Activated naive CD4-positive, alpha-beta T cell treated with anti-CD3 and anti-CD28 coated beads, Interleukin-2, amount 50 U/mL, for 72 hours (primary cell): ENCODE measurements at regions not wholly inside any gene's neighbourhood (a gene's known extent, or its start where the extent isn't known, plus 50 kb on each side); places are given as distances from the start of the nearest gene placed in this dataset.

Experiments used
- ATAC-seq, 2 donors: fragments of 150-1000 bp; cut with Tn5 transposase; 2 replicates each; pipeline ENCODE4 v1.10.0; 2021; ENCODE audit warnings: mild to moderate bottlenecking in 2 of 2, moderate library complexity in 2 of 2
- DNase-seq, 2 donors: peaks; one replicate each; pipeline ENCODE4 v3.0.0; 2021 to 2022; ENCODE audit warnings: low spot score in 2 of 2
- H3K27ac Mint-ChIP-seq, 2 donors: one replicate each; pipeline ENCODE4 v1.8.0; 2022; ENCODE audit warnings: mild to moderate bottlenecking in 2 of 2, mixed read lengths in 2 of 2
- H3K36me3 Mint-ChIP-seq, 2 donors: one replicate each; pipeline ENCODE4 v1.8.0; 2022; ENCODE audit warnings: mixed read lengths in 2 of 2
- H3K9me3 Mint-ChIP-seq, 2 donors: one replicate each; pipeline ENCODE4 v1.8.0; 2022; ENCODE audit warnings: mixed read lengths in 2 of 2

- ATAC-seq (no peak), DNase-seq (peak in 1 of 2 donors; percentile 21)
- no peaks in the 10 kb centered on the region for H3K36me3 Mint-ChIP-seq
Measured at GRCh38 chr11:134517621-134518293, 105.7 kb upstream of the B3GAT1 start.

GRCh38 chr11:134517115-134517514 lies 105.1 kb upstream of the B3GAT1 start:
- no peak overlapping the region for H3K27ac Mint-ChIP-seq
- no peaks in the 10 kb centered on the region for H3K9me3 Mint-ChIP-seq
- ATAC-seq: no peak
- no peaks in the 10 kb centered on the region for H3K36me3 Mint-ChIP-seq
- no peak for DNase-seq

More at GRCh38 chr11:134517621-134518293, 105.7 kb upstream of the B3GAT1 start:
- Mint-ChIP-seq H3K27ac (no peak overlapping the region), H3K9me3 (no peaks in the 10 kb centered on the region)

GRCh38 chr11:134516529-134516928 lies 104.5 kb upstream of the B3GAT1 start:
- DNase-seq (peak in 1 of 2 donors; percentile 34), ATAC-seq (no peak)
- Mint-ChIP-seq H3K9me3 (no peaks in the 10 kb centered on the region), H3K36me3 (no peaks in the 10 kb centered on the region), H3K27ac (no peak overlapping the region)

GRCh38 chr11:134515081-134515960 lies 103.3 kb upstream of the B3GAT1 start:
- no peaks in the 10 kb centered on the region for H3K36me3 Mint-ChIP-seq
- no peaks in the 10 kb centered on the region for H3K9me3 Mint-ChIP-seq
- ATAC-seq (no peak), DNase-seq (peak in 1 of 2 donors; percentile 31)
- no peak overlapping the region for H3K27ac Mint-ChIP-seq

GRCh38 chr11:134514354-134514951 lies 102.4 kb upstream of the B3GAT1 start:
- Mint-ChIP-seq H3K27ac (no peak overlapping the region), H3K9me3 (no peaks in the 10 kb centered on the region), H3K36me3 (no peaks in the 10 kb centered on the region)
- ATAC-seq (no peak), DNase-seq (peak in 1 of 2 donors; percentile 33)

- ATAC-seq (no peak), DNase-seq (peak in 1 of 2 donors; percentile 1)
- Mint-ChIP-seq H3K27ac (no peak overlapping the region), H3K36me3 (no peaks in the 10 kb centered on the region), H3K9me3 (no peaks in the 10 kb centered on the region)
Measured at GRCh38 chr11:134513585-134514120, 101.6 kb upstream of the B3GAT1 start.

GRCh38 chr11:134512571-134513538 lies 100.8 kb upstream of the B3GAT1 start:
- Mint-ChIP-seq H3K36me3 (no peaks in the 10 kb centered on the region), H3K27ac (no peak overlapping the region), H3K9me3 (no peaks in the 10 kb centered on the region)
- ATAC-seq (no peak), DNase-seq (peak in 1 of 2 donors; percentile 31)

GRCh38 chr11:134512061-134512460 lies 100.0 kb upstream of the B3GAT1 start:
- DNase-seq: peak in 1 of 2 donors; percentile 25
- H3K9me3 Mint-ChIP-seq: no peaks in the 10 kb centered on the region
- H3K36me3 Mint-ChIP-seq: no peaks in the 10 kb centered on the region
- no peak for ATAC-seq
- no peak overlapping the region for H3K27ac Mint-ChIP-seq

- Mint-ChIP-seq H3K27ac (no peak overlapping the region), H3K9me3 (no peaks in the 10 kb centered on the region), H3K36me3 (no peaks in the 10 kb centered on the region)
- ATAC-seq (no peak), DNase-seq (peak in 1 of 2 donors; percentile 4)
Measured at GRCh38 chr11:134511255-134511654, 99.2 kb upstream of the B3GAT1 start.

- ATAC-seq (no peak), DNase-seq (peak in 1 of 2 donors; percentile 16)
- Mint-ChIP-seq H3K9me3 (no peaks in the 10 kb centered on the region), H3K27ac (no peak overlapping the region), H3K36me3 (no peaks in the 10 kb centered on the region)
Measured at GRCh38 chr11:134510233-134511040, 98.4 kb upstream of the B3GAT1 start.

GRCh38 chr11:134509381-134510232 lies 97.6 kb upstream of the B3GAT1 start:
- DNase-seq: peak in 1 of 2 donors; percentile 43
- Mint-ChIP-seq H3K27ac (no peak overlapping the region), H3K9me3 (no peaks in the 10 kb centered on the region), H3K36me3 (no peaks in the 10 kb centered on the region)
- ATAC-seq: no peak

GRCh38 chr11:134508219-134508990 lies 96.4 kb upstream of the B3GAT1 start:
- Mint-ChIP-seq H3K36me3 (no peaks in the 10 kb centered on the region), H3K9me3 (no peaks in the 10 kb centered on the region), H3K27ac (no peak overlapping the region)
- no peak for ATAC-seq
- peak in 1 of 2 donors; percentile 20 for DNase-seq

GRCh38 chr11:134506046-134506445 lies 94.0 kb upstream of the B3GAT1 start:
- Mint-ChIP-seq H3K27ac (peak overlapping the region in 1 of 2 donors; percentile 51), H3K9me3 (no peaks in the 10 kb centered on the region), H3K36me3 (no peaks in the 10 kb centered on the region)
- ATAC-seq: no peak
- no peak for DNase-seq

- no peaks in the 10 kb centered on the region for H3K9me3 Mint-ChIP-seq
Measured at GRCh38 chr11:134505125-134505524, 93.1 kb upstream of the B3GAT1 start.

More at GRCh38 chr11:134505125-134505524, 93.1 kb upstream of the B3GAT1 start:
- DNase-seq: no peak
- H3K36me3 Mint-ChIP-seq: no peaks in the 10 kb centered on the region
- H3K27ac Mint-ChIP-seq: no peak overlapping the region
- ATAC-seq: no peak
